ENCODE measurements at regions not wholly inside any gene's neighbourhood (a gene's known extent, or its start where the extent isn't known, plus 50 kb on each side); places are given as distances from the start of the nearest gene placed in this dataset.

GRCh38 chr2:8244639-8245038, 437.2 kb upstream of the ID2 start:
- Mint-ChIP-seq H3K36me3 (ENCODE audit: unreplicated experiment) (peaks cover 5% of the 10 kb centered on the region), H3K4me1 (ENCODE audit: low read depth, unreplicated experiment) (no peaks in the 10 kb centered on the region), H3K9me3 (ENCODE audit: unreplicated experiment) (peaks cover 3% of the 10 kb centered on the region), H3K27ac (ENCODE audit: unreplicated experiment) (no peak overlapping the region), H3K4me3 (ENCODE audit: unreplicated experiment) (no peak overlapping the region), H3K27me3 (ENCODE audit: unreplicated experiment) (no peaks in the 10 kb centered on the region)
- no peak for TF ChIP-seq CTCF (IDR thresholded peaks at IDR 0.05; ENCODE audit: partially characterized antibody, unreplicated experiment)
- DNase-seq = no peak

DNA sequence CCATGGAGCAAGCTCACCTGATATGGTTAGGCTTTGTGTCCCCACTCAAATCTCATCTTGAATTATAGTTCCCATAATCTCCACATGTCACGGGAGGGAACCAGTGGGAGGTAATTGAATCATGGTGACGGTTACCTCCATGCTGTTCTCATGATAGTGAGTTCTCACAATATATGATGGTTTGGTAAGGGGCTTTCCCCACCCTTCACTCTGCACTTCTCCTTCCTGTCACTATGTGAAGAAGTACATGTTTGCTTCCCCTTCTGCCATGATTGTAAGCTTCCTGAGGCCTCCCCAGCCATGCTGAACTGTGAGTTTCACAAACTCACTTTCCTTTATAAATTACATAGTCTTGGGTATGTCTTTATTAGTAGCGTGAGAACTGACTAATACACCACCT, 435.7 kb upstream of the ID2 start:
- Mint-ChIP-seq H3K27ac (ENCODE audit: unreplicated experiment) (no peak overlapping the region), H3K9me3 (ENCODE audit: unreplicated experiment) (peaks cover 4% of the 10 kb centered on the region), H3K4me3 (ENCODE audit: unreplicated experiment) (no peak overlapping the region)

GRCh38 chr2:8247905-8248622, 433.8 kb upstream of the ID2 start:
- Mint-ChIP-seq H3K27me3 (ENCODE audit: unreplicated experiment) (no peaks in the 10 kb centered on the region), H3K4me1 (ENCODE audit: low read depth, unreplicated experiment) (peaks cover under 1% of the 10 kb centered on the region), H3K36me3 (ENCODE audit: unreplicated experiment) (peaks cover 5% of the 10 kb centered on the region), H3K9me3 (ENCODE audit: unreplicated experiment) (peaks cover 4% of the 10 kb centered on the region), H3K27ac (ENCODE audit: unreplicated experiment) (no peak overlapping the region), H3K4me3 (ENCODE audit: unreplicated experiment) (no peak overlapping the region)
- no peak for TF ChIP-seq CTCF (IDR thresholded peaks at IDR 0.05; ENCODE audit: partially characterized antibody, unreplicated experiment)
- no peak for DNase-seq

More for the DNA sequence above, 435.7 kb upstream of the ID2 start:
- Mint-ChIP-seq H3K27me3 (ENCODE audit: unreplicated experiment) (no peaks in the 10 kb centered on the region), H3K36me3 (ENCODE audit: unreplicated experiment) (peaks cover 5% of the 10 kb centered on the region), H3K4me1 (ENCODE audit: low read depth, unreplicated experiment) (no peaks in the 10 kb centered on the region)
- no peak for TF ChIP-seq CTCF (IDR thresholded peaks at IDR 0.05; ENCODE audit: partially characterized antibody, unreplicated experiment)
- no peak for DNase-seq

DNA sequence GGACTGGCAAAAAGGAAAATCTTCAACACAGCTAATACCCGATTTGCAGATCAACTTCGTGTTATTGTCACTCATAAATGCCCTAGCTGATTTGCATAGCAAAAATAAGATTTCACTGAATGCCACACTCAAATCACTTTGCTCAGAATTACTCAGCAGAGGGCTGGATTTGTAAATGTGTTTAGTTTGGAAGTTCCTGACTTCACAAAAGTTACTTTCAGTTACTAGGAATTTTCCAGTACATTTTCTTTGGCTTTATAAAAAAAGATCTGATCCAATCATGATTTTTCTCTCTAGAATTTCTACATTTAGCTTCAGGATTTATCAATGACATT, 433.3 kb upstream of the ID2 start:
- no peak for DNase-seq
- no peak for TF ChIP-seq CTCF (IDR thresholded peaks at IDR 0.05; ENCODE audit: partially characterized antibody, unreplicated experiment)
- H3K27ac Mint-ChIP-seq (ENCODE audit: unreplicated experiment) = no peak overlapping the region
- H3K9me3 Mint-ChIP-seq (ENCODE audit: unreplicated experiment) = peaks cover 5% of the 10 kb centered on the region
- H3K4me3 Mint-ChIP-seq (ENCODE audit: unreplicated experiment) = no peak overlapping the region
- H3K4me1 Mint-ChIP-seq (ENCODE audit: low read depth, unreplicated experiment) = peaks cover 6% of the 10 kb centered on the region
- peaks cover 2% of the 10 kb centered on the region for H3K27me3 Mint-ChIP-seq (ENCODE audit: unreplicated experiment)
- H3K36me3 Mint-ChIP-seq (ENCODE audit: unreplicated experiment) = peaks cover 5% of the 10 kb centered on the region

GRCh38 chr2:8249141-8249540, 432.7 kb upstream of the ID2 start:
- peaks cover 10% of the 10 kb centered on the region for H3K4me1 Mint-ChIP-seq (ENCODE audit: low read depth, unreplicated experiment)
- TF ChIP-seq CTCF (IDR thresholded peaks at IDR 0.05; ENCODE audit: partially characterized antibody, unreplicated experiment) = no peak
- no peak for DNase-seq
- H3K4me3 Mint-ChIP-seq (ENCODE audit: unreplicated experiment) = no peak overlapping the region
- H3K27ac Mint-ChIP-seq (ENCODE audit: unreplicated experiment) = no peak overlapping the region
- H3K27me3 Mint-ChIP-seq (ENCODE audit: unreplicated experiment) = peaks cover 2% of the 10 kb centered on the region
- H3K9me3 Mint-ChIP-seq (ENCODE audit: unreplicated experiment) = peaks cover 9% of the 10 kb centered on the region
- peaks cover 5% of the 10 kb centered on the region for H3K36me3 Mint-ChIP-seq (ENCODE audit: unreplicated experiment)
